Glutamatergic neuron (in vitro differentiated cells): ENCODE measurements at regions not wholly inside any gene's neighbourhood (a gene's known extent, or its start where the extent isn't known, plus 50 kb on each side); places are given as distances from the start of the nearest gene placed in this dataset.

Experiments used
- DNase-seq: peaks from one replicate; pipeline ENCODE4 v3.0.0; 2022
- H3K27ac Mint-ChIP-seq: one replicate; pipeline ENCODE4 v1.8.0; 2020; ENCODE audit warnings: mild to moderate bottlenecking, mixed read lengths, inconsistent platforms; ENCODE audit not compliant: unreplicated experiment
- H3K27me3 Mint-ChIP-seq: one replicate; pipeline ENCODE4 v1.8.0; 2020; ENCODE audit warnings: mild to moderate bottlenecking, moderate library complexity, mixed read lengths, inconsistent platforms; ENCODE audit not compliant: unreplicated experiment
- H3K36me3 Mint-ChIP-seq: one replicate; pipeline ENCODE4 v1.8.0; 2020; ENCODE audit warnings: mild to moderate bottlenecking, mixed read lengths, inconsistent platforms; ENCODE audit not compliant: unreplicated experiment
- H3K4me1 Mint-ChIP-seq: one replicate; pipeline ENCODE4 v1.8.0; 2020; ENCODE audit warnings: mild to moderate bottlenecking, low read depth, mixed read lengths, inconsistent platforms; ENCODE audit not compliant: unreplicated experiment
- H3K4me3 Mint-ChIP-seq: one replicate; pipeline ENCODE4 v1.8.0; 2020; ENCODE audit warnings: mild to moderate bottlenecking, mixed read lengths, inconsistent platforms; ENCODE audit not compliant: unreplicated experiment
- H3K9me3 Mint-ChIP-seq: one replicate; pipeline ENCODE4 v1.8.0; 2020; ENCODE audit warnings: mild to moderate bottlenecking, moderate library complexity, mixed read lengths, inconsistent platforms; ENCODE audit not compliant: unreplicated experiment
- CTCF ChIP-seq: fragments of 200-600 bp; sonication (generic); IDR thresholded peaks from one replicate; pipeline ENCODE4 v1.5.0; 2021; ENCODE audit not compliant: partially characterized antibody, unreplicated experiment

GRCh38 chr1:213584272-213584671 lies 403.5 kb upstream of the PROX1 start:
- Mint-ChIP-seq H3K27ac (peak overlapping the region; percentile 38), H3K9me3 (peaks cover 2% of the 10 kb centered on the region), H3K27me3 (no peaks in the 10 kb centered on the region), H3K4me1 (no peaks in the 10 kb centered on the region), H3K36me3 (no peaks in the 10 kb centered on the region), H3K4me3 (no peak overlapping the region)
- TF ChIP-seq CTCF, result no peak
- no peak for DNase-seq

- H3K27ac Mint-ChIP-seq, result no peak overlapping the region
- no peaks in the 10 kb centered on the region for H3K36me3 Mint-ChIP-seq
- peaks cover 2% of the 10 kb centered on the region for H3K9me3 Mint-ChIP-seq
- peaks cover 2% of the 10 kb centered on the region for H3K27me3 Mint-ChIP-seq
- no peak for TF ChIP-seq CTCF
- no peak for DNase-seq
- H3K4me1 Mint-ChIP-seq, result no peaks in the 10 kb centered on the region
- no peak overlapping the region for H3K4me3 Mint-ChIP-seq
Observed at GRCh38 chr1:213585402-213585801, 402.4 kb upstream of the PROX1 start.

GRCh38 chr1:213585959-213586586 lies 401.7 kb upstream of the PROX1 start:
- Mint-ChIP-seq H3K4me1 (no peaks in the 10 kb centered on the region), H3K27ac (no peak overlapping the region), H3K27me3 (peaks cover 2% of the 10 kb centered on the region), H3K4me3 (no peak overlapping the region), H3K9me3 (peaks cover 2% of the 10 kb centered on the region), H3K36me3 (no peaks in the 10 kb centered on the region)
- TF ChIP-seq CTCF, result no peak
- DNase-seq, result no peak

- H3K4me1 Mint-ChIP-seq, result no peaks in the 10 kb centered on the region
- no peaks in the 10 kb centered on the region for H3K36me3 Mint-ChIP-seq
- no peak overlapping the region for H3K4me3 Mint-ChIP-seq
- peaks cover 2% of the 10 kb centered on the region for H3K9me3 Mint-ChIP-seq
- no peak overlapping the region for H3K27ac Mint-ChIP-seq
- no peak for DNase-seq
- no peak for TF ChIP-seq CTCF
- peaks cover 2% of the 10 kb centered on the region for H3K27me3 Mint-ChIP-seq
Observed at GRCh38 chr1:213586587-213586972, 401.2 kb upstream of the PROX1 start.

- Mint-ChIP-seq H3K27me3 (no peaks in the 10 kb centered on the region), H3K9me3 (no peaks in the 10 kb centered on the region), H3K36me3 (no peaks in the 10 kb centered on the region), H3K27ac (no peak overlapping the region), H3K4me3 (no peak overlapping the region), H3K4me1 (no peaks in the 10 kb centered on the region)
- no peak for DNase-seq
- no peak for TF ChIP-seq CTCF
Observed at GRCh38 chr1:213596729-213597128, 391.0 kb upstream of the PROX1 start.
